Neural cell (in vitro differentiated cells): ENCODE measurements at regions not wholly inside any gene's neighbourhood (a gene's known extent, or its start where the extent isn't known, plus 50 kb on each side); places are given as distances from the start of the nearest gene placed in this dataset.

Experiments used
- H2AFZ ChIP-seq: fragments of 200-600, 300-800 bp; sonication (generic), shearing (Covaris generic); 2 replicates; pipeline ENCODE4 v1.6.0; 2014; ENCODE audit warnings: low read depth, mild to moderate bottlenecking, antibody characterized with exemption, low read length, moderate library complexity
- H3F3A ChIP-seq: fragments of 200-600 bp; shearing (Covaris generic); 2 replicates; pipeline ENCODE4 v1.6.1; 2016; ENCODE audit warnings: mild to moderate bottlenecking, moderate library complexity, mixed read lengths, antibody characterized with exemption, low read length; ENCODE audit not compliant: insufficient read depth, poor library complexity, severe bottlenecking
- H3K27ac ChIP-seq: fragments of 200-600, 300-800 bp; sonication (generic), shearing (Covaris generic); 2 replicates; pipeline ENCODE4 v1.5.1; 2014; ENCODE audit warnings: mild to moderate bottlenecking, low read length, moderate library complexity
- H3K27me3 ChIP-seq: fragments of 300-800, 200-600 bp; sonication (generic), shearing (Covaris generic); 2 replicates; pipeline ENCODE4 v1.6.0; 2014; ENCODE audit warnings: mild to moderate bottlenecking, low read depth, low read length, moderate library complexity; ENCODE audit not compliant: insufficient read depth
- H3K36me3 ChIP-seq: fragments of 300-800, 200-600 bp; sonication (generic), shearing (Covaris generic); 2 replicates; pipeline ENCODE4 v1.5.1; 2014; ENCODE audit warnings: mild to moderate bottlenecking, antibody characterized with exemption, low read length, moderate library complexity; ENCODE audit not compliant: insufficient read depth
- H3K4me2 ChIP-seq: fragments of 300-800, 200-600 bp; sonication (generic), shearing (Covaris generic); 2 replicates; pipeline ENCODE4 v1.6.0; 2014; ENCODE audit warnings: mild to moderate bottlenecking, low read length
- H3K4me3 ChIP-seq: fragments of 300-800, 200-600 bp; sonication (generic), shearing (Covaris generic); 2 replicates; pipeline ENCODE4 v1.5.1; 2014; ENCODE audit warnings: mild to moderate bottlenecking, low read length, moderate library complexity
- H3K79me2 ChIP-seq: fragments of 200-600 bp; shearing (Covaris generic); replicated peaks from 2 replicates; pipeline ENCODE4 v1.6.0; 2014; ENCODE audit warnings: mild to moderate bottlenecking, low read length, moderate library complexity; ENCODE audit not compliant: insufficient read depth
- H3K9ac ChIP-seq: fragments of 300-800, 200-600 bp; sonication (generic), shearing (Covaris generic); 2 replicates; pipeline ENCODE4 v1.6.1; 2016; ENCODE audit warnings: mild to moderate bottlenecking, low read length, mixed read lengths
- H3K9me2 ChIP-seq: fragments of 200-600 bp; shearing (Covaris generic); 2 replicates; pipeline ENCODE4 v1.6.1; 2016; ENCODE audit warnings: mild to moderate bottlenecking, low read length, mixed read lengths; ENCODE audit not compliant: insufficient read depth
- H3K9me3 ChIP-seq: fragments of 200-600, 300-800 bp; sonication (generic), shearing (Covaris generic); 2 replicates; pipeline ENCODE4 v1.6.1; 2016; ENCODE audit warnings: mild to moderate bottlenecking, mixed run types, low read length, moderate library complexity, mixed read lengths
- H4K20me1 ChIP-seq: fragments of 200-600 bp; shearing (Covaris generic); 2 replicates; pipeline ENCODE4 v1.6.1; 2016; ENCODE audit warnings: mild to moderate bottlenecking, mixed run types; ENCODE audit not compliant: insufficient read depth
- CTCF ChIP-seq: fragments of 450-650 bp; IDR thresholded peaks from 2 replicates; pipeline ENCODE4 v1.5.1; 2014; ENCODE audit warnings: antibody characterized with exemption, mild to moderate bottlenecking, moderate library complexity; ENCODE audit not compliant: poor library complexity, severe bottlenecking
- EP300 ChIP-seq: fragments of 450-650 bp; conservative IDR thresholded peaks from 2 replicates; pipeline ENCODE4 v1.6.1; 2014; ENCODE audit warnings: antibody characterized with exemption, mild to moderate bottlenecking, moderate library complexity; ENCODE audit not compliant: poor library complexity, severe bottlenecking
- EZH2 ChIP-seq: fragments of 200-600, 300-800 bp; shearing (Covaris generic), sonication (generic); IDR thresholded peaks from 2 replicates; pipeline ENCODE4 v1.6.1; 2014; ENCODE audit warnings: antibody characterized with exemption, low read length, borderline replicate concordance, mild to moderate bottlenecking; ENCODE audit not compliant: insufficient read depth, poor library complexity, severe bottlenecking
- MXI1 ChIP-seq: fragments of 450-650 bp; conservative IDR thresholded peaks from 2 replicates; pipeline ENCODE4 v1.6.1; 2014; ENCODE audit warnings: antibody characterized with exemption, mild to moderate bottlenecking; ENCODE audit not compliant: poor library complexity, severe bottlenecking
- POLR2AphosphoS5 ChIP-seq: IDR thresholded peaks from 2 replicates; pipeline ENCODE4 v1.6.1; 2012
- RAD21 ChIP-seq: fragments of 450-650 bp; conservative IDR thresholded peaks from 2 replicates; pipeline ENCODE4 v1.6.1; 2014; ENCODE audit warnings: antibody characterized with exemption, mild to moderate bottlenecking, moderate library complexity
- REST ChIP-seq: IDR thresholded peaks from 2 replicates; pipeline ENCODE4 v1.6.1; 2012; ENCODE audit warnings: borderline replicate concordance
- SMC3 ChIP-seq: fragments of 450-650 bp; conservative IDR thresholded peaks from 2 replicates; pipeline ENCODE4 v1.6.1; 2014; ENCODE audit warnings: antibody characterized with exemption, mild to moderate bottlenecking, moderate library complexity; ENCODE audit not compliant: poor library complexity
- TAF1 ChIP-seq: IDR thresholded peaks from 2 replicates; pipeline ENCODE4 v1.6.1; 2012; ENCODE audit warnings: low read depth

- Histone ChIP-seq H3K9me2 (no peaks in the 10 kb centered on the region), H3K27ac (peak overlapping the region; percentile 31), H3K36me3 (no peaks in the 10 kb centered on the region), H3K9ac (no peak overlapping the region), H3K9me3 (no peaks in the 10 kb centered on the region), H3K4me3 (peak overlapping the region; percentile 24), H3F3A (no peaks in the 10 kb centered on the region), H3K79me2 (no peaks in the 10 kb centered on the region), H4K20me1 (no peaks in the 10 kb centered on the region), H3K27me3 (no peaks in the 10 kb centered on the region), H3K4me2 (no peak overlapping the region), H2AFZ (peak overlapping the region; percentile 11)
- TF ChIP-seq POLR2AphosphoS5 (no peak), MXI1 (no peak), REST (peak; percentile 94), EP300 (peak; percentile 43)
These were observed 335.1 kb upstream of the SKOR2 start for GRCh38 chr18:47586418-47587070.

DNA sequence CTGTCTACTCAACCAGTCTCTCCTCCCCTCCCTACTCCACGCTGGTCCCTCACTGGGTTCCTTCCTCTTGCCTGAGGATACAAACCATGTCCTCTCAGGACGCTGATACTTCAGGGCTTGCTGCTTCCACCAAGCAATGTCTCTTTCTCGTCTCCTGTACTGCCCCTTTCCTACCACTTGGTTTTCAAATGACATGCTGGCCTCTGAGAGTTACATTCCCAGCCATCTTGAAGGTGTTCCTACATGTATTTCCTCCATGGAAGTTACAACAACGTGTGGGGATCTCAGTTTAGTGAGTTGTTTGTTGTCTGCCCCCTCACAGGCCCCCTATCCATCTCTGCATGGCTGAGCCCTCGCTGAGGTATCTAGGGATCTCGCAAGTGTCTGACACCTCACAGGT is 334.5 kb upstream of the SKOR2 start:
- Histone ChIP-seq H3K9me3 (no peaks in the 10 kb centered on the region), H3K4me2 (no peak overlapping the region), H3K27me3 (no peaks in the 10 kb centered on the region), H3K79me2 (no peaks in the 10 kb centered on the region), H3F3A (no peaks in the 10 kb centered on the region), H2AFZ (no peak overlapping the region), H3K36me3 (no peaks in the 10 kb centered on the region), H3K9ac (no peak overlapping the region), H3K4me3 (no peak overlapping the region), H3K9me2 (no peaks in the 10 kb centered on the region), H3K27ac (peak overlapping the region; percentile 31), H4K20me1 (no peaks in the 10 kb centered on the region)
- TF ChIP-seq CTCF = peak; percentile 19
- TF ChIP-seq POLR2AphosphoS5 = no peak

DNA sequence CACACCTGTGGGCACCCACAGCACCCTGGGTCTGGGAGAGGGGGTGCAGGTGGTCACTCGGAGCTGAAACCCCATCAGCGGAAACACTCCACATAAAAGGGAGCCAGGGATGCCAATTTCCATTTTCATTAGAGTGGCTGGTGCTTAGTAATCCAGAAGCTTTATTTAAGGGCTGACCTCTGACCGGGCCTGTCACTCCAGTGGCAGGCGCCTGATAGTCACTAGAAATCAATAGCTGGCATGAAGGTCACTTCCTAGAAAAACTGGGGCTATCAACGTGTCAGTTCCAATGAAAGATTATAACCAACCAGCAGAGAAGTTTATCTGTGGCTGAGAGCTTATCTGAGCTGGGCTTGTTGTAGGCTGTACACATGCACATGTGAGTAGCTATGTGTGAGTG is 333.7 kb upstream of the SKOR2 start:
- H3K36me3 ChIP-seq = no peaks in the 10 kb centered on the region
- no peak for TF ChIP-seq TAF1
- no peak for TF ChIP-seq RAD21
- TF ChIP-seq SMC3 = no peak
- TF ChIP-seq EZH2 = no peak
- TF ChIP-seq EP300 = no peak
- no peak for TF ChIP-seq CTCF
- TF ChIP-seq POLR2AphosphoS5 = no peak
- no peak for TF ChIP-seq REST
- TF ChIP-seq MXI1 = no peak
- no peak overlapping the region for H3K27ac ChIP-seq
- H3K79me2 ChIP-seq = no peaks in the 10 kb centered on the region
- H3K9ac ChIP-seq = no peak overlapping the region
- no peak overlapping the region for H3K4me2 ChIP-seq
- H4K20me1 ChIP-seq = no peaks in the 10 kb centered on the region
- H3K27me3 ChIP-seq = no peaks in the 10 kb centered on the region
- no peaks in the 10 kb centered on the region for H3K9me3 ChIP-seq
- H3K9me2 ChIP-seq = no peaks in the 10 kb centered on the region
- no peak overlapping the region for H3K4me3 ChIP-seq
- H2AFZ ChIP-seq = no peak overlapping the region
- H3F3A ChIP-seq = no peaks in the 10 kb centered on the region
